Vagina (tissue), 2 donors: ENCODE measurements at regions not wholly inside any gene's neighbourhood (a gene's known extent, or its start where the extent isn't known, plus 50 kb on each side); places are given as distances from the start of the nearest gene placed in this dataset.

ENCODE experiments used
- CTCF ChIP-seq, 3 experiments: fragments of 450-650 bp in 2 of 3; fragments of 200-600 bp in 1 of 3; sonication (generic) in 1 of 3; IDR thresholded peaks; one replicate each; pipeline ENCODE4 v1.5.1; 2017 to 2019; ENCODE audit warnings: antibody characterized with exemption in 3 of 3, mild to moderate bottlenecking in 2 of 3, moderate library complexity in 2 of 3
- POLR2AphosphoS5 ChIP-seq, 2 donors: sonication (generic); formaldehyde crosslinking; IDR thresholded peaks; one replicate each; pipeline ENCODE4 v1.9.0; 2017; ENCODE audit warnings: antibody characterized with exemption in 2 of 2, mild to moderate bottlenecking in 2 of 2, low read depth in 1 of 2; ENCODE audit not compliant: insufficient read depth in 1 of 2

- TF ChIP-seq CTCF (IDR thresholded peaks at IDR 0.05): no peak
- TF ChIP-seq POLR2AphosphoS5 (IDR thresholded peaks at IDR 0.05; ENCODE audit: insufficient read depth in 1 of 2, low read depth in 1 of 2): no peak
Observed at GRCh38 chr20:58112017-58112781, 116.3 kb downstream of the ANKRD60 start.
